ENCODE measurements at regions not wholly inside any gene's neighbourhood (a gene's known extent, or its start where the extent isn't known, plus 50 kb on each side); places are given as distances from the start of the nearest gene placed in this dataset.

DNA sequence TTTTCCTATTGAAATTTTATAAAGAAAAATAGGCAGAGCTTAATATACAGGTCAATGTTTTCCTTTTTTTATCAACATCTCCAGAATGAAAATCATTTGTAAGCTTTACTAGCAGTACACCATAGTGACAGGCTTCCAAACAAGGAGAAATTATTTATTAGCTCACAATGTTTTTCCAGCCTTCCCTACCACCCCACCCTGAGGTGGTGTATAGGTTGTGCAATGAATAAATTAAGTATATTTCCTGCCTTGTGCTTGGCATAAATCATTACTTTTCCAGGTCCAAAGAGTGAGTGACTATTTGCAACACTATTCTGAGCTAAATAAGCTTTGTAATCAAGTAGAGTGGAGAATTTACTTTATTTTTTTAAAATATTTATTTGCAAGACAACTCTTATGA is 876.2 kb upstream of the POU3F3 start:
- TF ChIP-seq, protein P1, sequence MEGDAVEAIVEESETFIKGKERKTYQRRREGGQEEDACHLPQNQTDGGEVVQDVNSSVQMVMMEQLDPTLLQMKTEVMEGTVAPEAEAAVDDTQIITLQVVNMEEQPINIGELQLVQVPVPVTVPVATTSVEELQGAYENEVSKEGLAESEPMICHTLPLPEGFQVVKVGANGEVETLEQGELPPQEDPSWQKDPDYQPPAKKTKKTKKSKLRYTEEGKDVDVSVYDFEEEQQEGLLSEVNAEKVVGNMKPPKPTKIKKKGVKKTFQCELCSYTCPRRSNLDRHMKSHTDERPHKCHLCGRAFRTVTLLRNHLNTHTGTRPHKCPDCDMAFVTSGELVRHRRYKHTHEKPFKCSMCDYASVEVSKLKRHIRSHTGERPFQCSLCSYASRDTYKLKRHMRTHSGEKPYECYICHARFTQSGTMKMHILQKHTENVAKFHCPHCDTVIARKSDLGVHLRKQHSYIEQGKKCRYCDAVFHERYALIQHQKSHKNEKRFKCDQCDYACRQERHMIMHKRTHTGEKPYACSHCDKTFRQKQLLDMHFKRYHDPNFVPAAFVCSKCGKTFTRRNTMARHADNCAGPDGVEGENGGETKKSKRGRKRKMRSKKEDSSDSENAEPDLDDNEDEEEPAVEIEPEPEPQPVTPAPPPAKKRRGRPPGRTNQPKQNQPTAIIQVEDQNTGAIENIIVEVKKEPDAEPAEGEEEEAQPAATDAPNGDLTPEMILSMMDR (conservative IDR thresholded peaks at IDR 0.05; ENCODE audit: low read depth in 2 of 2): no peak
- no peak for TF ChIP-seq POLR2AphosphoS5 (IDR thresholded peaks at IDR 0.05; ENCODE audit: low read depth)
- TF ChIP-seq EZH2phosphoT487 (IDR thresholded peaks at IDR 0.05; ENCODE audit: unreplicated experiment): no peak
- TF ChIP-seq CREB1 (CRISPR knock-in tag; IDR thresholded peaks at IDR 0.05; ENCODE audit: low read depth): no peak
- no peak for TF ChIP-seq EZH2 (IDR thresholded peaks at IDR 0.05; ENCODE audit: low read depth, unreplicated experiment)
